SK-N-SH (cell line): ENCODE measurements at regions not wholly inside any gene's neighbourhood (a gene's known extent, or its start where the extent isn't known, plus 50 kb on each side); places are given as distances from the start of the nearest gene placed in this dataset.

ENCODE experiments used
- CTCF ChIA-PET: fragments of 300-600, 350-600 bp; formaldehyde crosslinking; extraction: SDS; loops from one replicate; lab custom pipeline; 2021; lab: Yijun Ruan, JAX
- POLR2A ChIA-PET: fragments of 350-600 bp; sonication (Branson Sonifier 250); formaldehyde crosslinking; extraction: SDS; loops from one replicate; lab custom pipeline; 2020; ENCODE audit warnings: antibody characterized with exemption, inconsistent platforms; lab: Yijun Ruan, JAX
- DNase-seq: peaks from one replicate; pipeline ENCODE4 v3.0.0; 2012
- H2AFZ ChIP-seq: fragments of 200-600 bp; sonication (generic); 2 replicates; pipeline ENCODE4 v1.8.1; 2016; ENCODE audit warnings: antibody characterized with exemption, mild to moderate bottlenecking, low read depth
- H3F3A ChIP-seq: fragments of 200-600 bp; sonication (generic); replicated peaks from 2 replicates; pipeline ENCODE3; 2016; ENCODE audit warnings: antibody characterized with exemption, mild to moderate bottlenecking; ENCODE audit not compliant: insufficient read depth
- H3K27ac ChIP-seq, 2 experiments: fragments of 200-500 bp in 1 of 2; fragments of 200-600 bp in 1 of 2; sonication (Bioruptor generic) in 1 of 2; sonication (generic), shearing (Covaris generic) in 1 of 2; 2 replicates each; pipeline versions ENCODE4 v1.5.1 to v1.6.1; 2014 to 2016; ENCODE audit warnings: low read depth in 2 of 2, inconsistent platforms in 1 of 2, low read length in 1 of 2, mild to moderate bottlenecking in 1 of 2, mixed read lengths in 1 of 2
- H3K27me3 ChIP-seq: fragments of 200-600 bp; sonication (generic), shearing (Covaris generic); 2 replicates; pipeline ENCODE4 v1.6.1; 2016; ENCODE audit warnings: mixed run types; ENCODE audit not compliant: insufficient read depth
- H3K36me3 ChIP-seq, 2 experiments: fragments of 200-500 bp in 1 of 2; fragments of 200-600 bp in 1 of 2; sonication (Bioruptor generic) in 1 of 2; sonication (generic) in 1 of 2; replicated peaks in 1 of 2; 2 replicates each; pipeline versions ENCODE3 to v1.5.1; 2014 to 2016; ENCODE audit warnings: low read length in 1 of 2, mild to moderate bottlenecking in 1 of 2; ENCODE audit not compliant: insufficient read depth in 2 of 2, control insufficient read depth in 1 of 2
- H3K4me1 ChIP-seq, 2 experiments: fragments of 200-500 bp in 1 of 2; fragments of 200-600 bp in 1 of 2; sonication (Bioruptor generic) in 1 of 2; sonication (generic), shearing (Covaris generic) in 1 of 2; 2 replicates each; pipeline versions ENCODE4 v1.5.1 to v1.6.1; 2014 to 2016; ENCODE audit warnings: low read depth in 1 of 2, low read length in 1 of 2, mixed run types in 1 of 2; ENCODE audit not compliant: insufficient read depth in 2 of 2, control insufficient read depth in 1 of 2
- H3K4me2 ChIP-seq: fragments of 200-600 bp; sonication (generic), shearing (Covaris generic); 2 replicates; pipeline ENCODE4 v1.6.1; 2017; ENCODE audit warnings: mixed run types
- H3K4me3 ChIP-seq, 2 experiments: fragments of 200-500 bp in 1 of 2; fragments of 200-600 bp in 1 of 2; sonication (Bioruptor generic) in 1 of 2; sonication (generic), shearing (Covaris generic) in 1 of 2; 2 replicates each; pipeline versions ENCODE4 v1.5.1 to v1.8.1; 2014 to 2016; ENCODE audit warnings: low read depth in 2 of 2, inconsistent platforms in 1 of 2, low read length in 1 of 2, mild to moderate bottlenecking in 1 of 2, mixed read lengths in 1 of 2, moderate library complexity in 1 of 2
- H3K79me2 ChIP-seq: fragments of 200-600 bp; sonication (generic); 2 replicates; pipeline ENCODE4 v1.8.1; 2017; ENCODE audit warnings: mild to moderate bottlenecking; ENCODE audit not compliant: insufficient read depth
- H3K9ac ChIP-seq: fragments of 200-600 bp; sonication (generic); 2 replicates; pipeline ENCODE4 v1.6.1; 2017; ENCODE audit warnings: mixed run types
- H3K9me2 ChIP-seq: fragments of 200-600 bp; sonication (generic); 2 replicates; pipeline ENCODE4 v1.6.1; 2017; ENCODE audit warnings: mixed run types
- H3K9me3 ChIP-seq: fragments of 200-600 bp; sonication (generic); 2 replicates; pipeline ENCODE4 v1.6.1; 2017; ENCODE audit warnings: mixed run types, mild to moderate bottlenecking, moderate library complexity
- H4K20me1 ChIP-seq: fragments of 200-600 bp; sonication (generic); 2 replicates; pipeline ENCODE4 v1.6.1; 2017; ENCODE audit warnings: mild to moderate bottlenecking, mixed run types; ENCODE audit not compliant: insufficient read depth
- CHD2 ChIP-seq: fragments of 150-350 bp; IDR thresholded peaks from 2 replicates; pipeline ENCODE4 v1.6.1; 2018; ENCODE audit warnings: low read length; ENCODE audit not compliant: partially characterized antibody
- CTCF ChIP-seq: fragments of 200-600 bp; sonication (generic); IDR thresholded peaks from 2 replicates; pipeline ENCODE4 v1.6.1; 2017; ENCODE audit warnings: antibody characterized with exemption, mild to moderate bottlenecking, moderate library complexity
- ELF1 ChIP-seq: IDR thresholded peaks from 2 replicates; pipeline ENCODE4 v1.4.0; 2012
- EZH2phosphoT487 ChIP-seq: fragments of 200-600 bp; sonication (generic); IDR thresholded peaks from 2 replicates; pipeline ENCODE4 v1.6.1; 2017; ENCODE audit warnings: low read depth, mixed run types, mild to moderate bottlenecking, antibody characterized with exemption, moderate library complexity, borderline replicate concordance
- FOXM1 ChIP-seq: IDR thresholded peaks from 2 replicates; pipeline ENCODE4 v1.4.0; 2012; ENCODE audit warnings: low read depth, mild to moderate bottlenecking
- IRF3 ChIP-seq: fragments of 150-350 bp; IDR thresholded peaks from 2 replicates; pipeline ENCODE4 v1.6.1; 2016; ENCODE audit warnings: mild to moderate bottlenecking, low read depth, low read length
- NRF1 ChIP-seq: IDR thresholded peaks from 2 replicates; pipeline ENCODE4 v1.6.1; 2012; ENCODE audit warnings: low read depth, mild to moderate bottlenecking, low read length
- PBX3 ChIP-seq: IDR thresholded peaks from 2 replicates; pipeline ENCODE4; 2012
- POLR2AphosphoS5 ChIP-seq: IDR thresholded peaks from 2 replicates; pipeline ENCODE4 v1.6.1; 2012; ENCODE audit warnings: low read depth, low read length
- RXRA ChIP-seq: IDR thresholded peaks from 2 replicates; pipeline ENCODE4 v1.4.0; 2012; ENCODE audit warnings: low read depth, mild to moderate bottlenecking, borderline replicate concordance
- SIN3A ChIP-seq: IDR thresholded peaks from 2 replicates; pipeline ENCODE4 v1.6.1; 2012; ENCODE audit warnings: low read depth, mild to moderate bottlenecking, low read length, moderate library complexity, borderline replicate concordance
- TAF1 ChIP-seq: IDR thresholded peaks from 2 replicates; pipeline ENCODE4 v1.6.1; 2012; ENCODE audit warnings: low read depth, mild to moderate bottlenecking, low read length, moderate library complexity, borderline replicate concordance
- TEAD4 ChIP-seq: IDR thresholded peaks from 2 replicates; pipeline ENCODE4 v1.4.0; 2012; ENCODE audit warnings: mild to moderate bottlenecking, borderline replicate concordance; ENCODE audit not compliant: insufficient read depth
- USF1 ChIP-seq: IDR thresholded peaks from 2 replicates; pipeline ENCODE4 v1.4.0; 2012; ENCODE audit warnings: low read depth, borderline replicate concordance
- USF2 ChIP-seq: fragments of 150-350 bp; IDR thresholded peaks from 2 replicates; pipeline ENCODE4 v1.6.1; 2017; ENCODE audit warnings: antibody characterized with exemption, low read length, low read depth, borderline replicate concordance
- YY1 ChIP-seq: IDR thresholded peaks from 2 replicates; pipeline ENCODE4 v1.4.0; 2012; ENCODE audit warnings: low read depth, mild to moderate bottlenecking
- WGBS: methylation state at CpG from one replicate; pipeline ENCODE4 v1.1.6; 2017; ENCODE audit warnings: low lambda C conversion rate; 5-methylcytosine and 5-hydroxymethylcytosine counted together

- Histone ChIP-seq H3K9ac (no peak overlapping the region), H3K4me1 (no peaks in the 10 kb centered on the region), H3K36me3 (no peaks in the 10 kb centered on the region), H2AFZ (no peak overlapping the region; the same call in 1 of the 2 replicates), H3K9me2 (no peaks in the 10 kb centered on the region), H4K20me1 (no peaks in the 10 kb centered on the region), H3K9me3 (no peaks in the 10 kb centered on the region), H3K79me2 (no peaks in the 10 kb centered on the region), H3K4me3 (no peak overlapping the region), H3K4me2 (no peak overlapping the region), H3K27me3 (no peaks in the 10 kb centered on the region), H3K27ac (no peak overlapping the region), H3F3A (no peaks in the 10 kb centered on the region)
- no peak for DNase-seq
- 23% methylated on average over 5 of the region's 5 CpGs for WGBS
- TF ChIP-seq PBX3 = no peak
- TF ChIP-seq RXRA = no peak
- TF ChIP-seq EZH2phosphoT487 = no peak
- ChIA-PET CTCF (no interaction called here), POLR2A (no interaction called here)
These were observed 161.1 kb upstream of the TRHDE start for GRCh38 chr12:72110937-72111650.

GRCh38 chr12:72111706-72112105 lies 160.5 kb upstream of the TRHDE start:
- H3K36me3 ChIP-seq = no peaks in the 10 kb centered on the region
- no peak for TF ChIP-seq SIN3A
- TF ChIP-seq NRF1 = no peak
- TF ChIP-seq TEAD4 = no peak
- no peak for TF ChIP-seq CTCF
- no peak for TF ChIP-seq CHD2
- no peak for TF ChIP-seq IRF3
- TF ChIP-seq PBX3 = no peak
- no peak for TF ChIP-seq FOXM1
- no peak for TF ChIP-seq USF2
- no peak for TF ChIP-seq TAF1
- TF ChIP-seq USF1 = no peak
- TF ChIP-seq ELF1 = no peak
- no peak for TF ChIP-seq POLR2AphosphoS5
- no peak for TF ChIP-seq RXRA
- TF ChIP-seq YY1 = no peak
- no peak for DNase-seq
- H3K79me2 ChIP-seq = no peaks in the 10 kb centered on the region
- POLR2A ChIA-PET = no interaction called here
- H3K9me3 ChIP-seq = no peaks in the 10 kb centered on the region
- no peak overlapping the region for H3K4me2 ChIP-seq
- WGBS = 34% methylated on average over 3 of the region's 3 CpGs
- H4K20me1 ChIP-seq = no peaks in the 10 kb centered on the region
- CTCF ChIA-PET = no interaction called here
- no peak overlapping the region for H3K27ac ChIP-seq
- H3K4me1 ChIP-seq = no peaks in the 10 kb centered on the region
- H3K27me3 ChIP-seq = no peaks in the 10 kb centered on the region
- H3K9ac ChIP-seq = no peak overlapping the region
- H3F3A ChIP-seq = no peaks in the 10 kb centered on the region
- no peaks in the 10 kb centered on the region for H3K9me2 ChIP-seq
- no peak overlapping the region for H3K4me3 ChIP-seq
- H2AFZ ChIP-seq = no peak overlapping the region
